ENCODE measurements at regions not wholly inside any gene's neighbourhood (a gene's known extent, or its start where the extent isn't known, plus 50 kb on each side); places are given as distances from the start of the nearest gene placed in this dataset.
"Not testable (repeated sequence)": the region's sequence is repeated elsewhere in the genome, so short reads cannot be mapped to it uniquely, and the experiment has no call there.

DNA sequence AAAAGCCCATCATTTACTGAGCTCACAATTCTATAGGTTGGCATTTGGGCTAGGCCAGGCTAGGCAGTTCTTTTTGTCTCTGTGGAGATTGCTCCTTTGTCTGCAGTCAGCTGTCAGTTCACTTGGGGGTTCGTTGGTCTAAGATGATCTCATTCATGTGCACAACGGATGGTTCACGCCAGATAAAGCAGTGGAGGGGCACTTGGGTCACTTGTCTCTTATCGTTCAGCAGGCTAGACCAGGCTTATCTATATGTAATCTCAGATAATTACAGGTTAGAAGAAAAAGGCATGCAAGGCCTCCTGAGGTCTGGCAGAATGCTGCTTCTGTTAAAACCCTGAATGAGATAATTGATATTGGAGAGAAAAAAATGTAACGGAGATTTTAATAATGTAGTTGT, 119.0 kb upstream of the ATP2B1 start:
- H3K27ac Mint-ChIP-seq = no peak overlapping the region
- no peaks in the 10 kb centered on the region for H3K27me3 Mint-ChIP-seq (ENCODE audit: low read depth)
- H3K36me3 Mint-ChIP-seq = no peaks in the 10 kb centered on the region
- no peak for DNase-seq (ENCODE audit: low spot score in 2 of 2, unreplicated experiment in 2 of 2)
- H3K4me3 Mint-ChIP-seq = no peak overlapping the region
- peaks cover 1% of the 10 kb centered on the region for H3K9me3 Mint-ChIP-seq
- H3K4me1 Mint-ChIP-seq = peaks cover 60% of the 10 kb centered on the region
- no peak for TF ChIP-seq CTCF (IDR thresholded peaks at IDR 0.05; ENCODE audit: unreplicated experiment)

DNA sequence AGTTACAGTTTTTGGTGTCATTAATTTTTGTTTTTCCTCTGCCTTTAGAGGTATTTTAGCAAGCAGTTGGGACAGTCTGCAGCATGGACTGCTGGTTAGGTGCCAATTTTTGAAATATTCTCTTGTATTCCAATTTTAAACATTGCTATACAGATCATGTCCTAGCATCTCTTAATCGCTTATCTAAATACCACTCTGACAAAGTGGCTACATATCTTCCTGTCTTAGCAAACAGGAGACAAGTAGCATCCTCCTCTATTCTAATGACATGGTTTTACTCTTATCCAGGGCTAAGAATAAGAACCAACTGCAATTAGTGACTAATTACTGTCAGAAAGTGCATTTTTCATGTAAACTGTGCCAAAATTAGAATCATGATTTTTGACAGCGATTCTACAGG, 117.8 kb upstream of the ATP2B1 start:
- no peak for TF ChIP-seq CTCF (IDR thresholded peaks at IDR 0.05; ENCODE audit: unreplicated experiment)
- Mint-ChIP-seq H3K9me3 (peaks cover 4% of the 10 kb centered on the region), H3K27ac (peak overlapping the region; percentile 27), H3K4me3 (no peak overlapping the region), H3K4me1 (peaks cover 55% of the 10 kb centered on the region), H3K36me3 (no peaks in the 10 kb centered on the region), H3K27me3 (ENCODE audit: low read depth) (no peaks in the 10 kb centered on the region)
- no peak for DNase-seq (ENCODE audit: low spot score in 2 of 2, unreplicated experiment in 2 of 2)

- TF ChIP-seq CTCF (IDR thresholded peaks at IDR 0.05; ENCODE audit: unreplicated experiment) = no peak
- H3K36me3 Mint-ChIP-seq = no peaks in the 10 kb centered on the region
- H3K27ac Mint-ChIP-seq = peak overlapping the region; percentile 27
- H3K4me1 Mint-ChIP-seq = peaks cover 49% of the 10 kb centered on the region
- H3K9me3 Mint-ChIP-seq = peaks cover 4% of the 10 kb centered on the region
- H3K4me3 Mint-ChIP-seq = no peak overlapping the region
- no peaks in the 10 kb centered on the region for H3K27me3 Mint-ChIP-seq (ENCODE audit: low read depth)
- no peak for DNase-seq (ENCODE audit: low spot score in 2 of 2, unreplicated experiment in 2 of 2)
Measured at GRCh38 chr12:89825591-89826449, 117.2 kb upstream of the ATP2B1 start.

DNA sequence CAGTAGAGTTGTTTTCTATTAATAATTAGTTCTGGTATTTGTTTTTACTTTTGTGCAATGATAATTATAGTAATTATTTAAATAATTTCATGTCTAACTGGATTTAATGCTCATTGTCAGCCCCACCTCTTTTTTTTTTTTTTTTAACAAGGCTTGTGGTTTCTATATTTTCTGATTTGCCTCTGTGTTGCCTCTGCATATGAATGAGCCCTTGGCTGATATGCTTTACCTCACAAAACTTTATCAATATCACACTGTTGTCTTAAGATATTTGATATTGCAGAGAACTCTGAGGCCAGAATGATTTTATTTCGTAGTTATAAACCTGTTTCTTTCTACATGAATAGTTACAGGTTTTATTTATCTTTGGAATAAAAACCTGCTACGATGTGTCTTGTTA, 116.2 kb upstream of the ATP2B1 start:
- H3K27me3 Mint-ChIP-seq (ENCODE audit: low read depth) = no peaks in the 10 kb centered on the region
- H3K27ac Mint-ChIP-seq = no peak overlapping the region
- H3K36me3 Mint-ChIP-seq = no peaks in the 10 kb centered on the region
- DNase-seq (ENCODE audit: low spot score in 2 of 2, unreplicated experiment in 2 of 2) = no peak
- H3K4me1 Mint-ChIP-seq = peaks cover 41% of the 10 kb centered on the region
- H3K9me3 Mint-ChIP-seq = peaks cover 6% of the 10 kb centered on the region
- TF ChIP-seq CTCF (IDR thresholded peaks at IDR 0.05; ENCODE audit: unreplicated experiment) = no peak
- no peak overlapping the region for H3K4me3 Mint-ChIP-seq

DNA sequence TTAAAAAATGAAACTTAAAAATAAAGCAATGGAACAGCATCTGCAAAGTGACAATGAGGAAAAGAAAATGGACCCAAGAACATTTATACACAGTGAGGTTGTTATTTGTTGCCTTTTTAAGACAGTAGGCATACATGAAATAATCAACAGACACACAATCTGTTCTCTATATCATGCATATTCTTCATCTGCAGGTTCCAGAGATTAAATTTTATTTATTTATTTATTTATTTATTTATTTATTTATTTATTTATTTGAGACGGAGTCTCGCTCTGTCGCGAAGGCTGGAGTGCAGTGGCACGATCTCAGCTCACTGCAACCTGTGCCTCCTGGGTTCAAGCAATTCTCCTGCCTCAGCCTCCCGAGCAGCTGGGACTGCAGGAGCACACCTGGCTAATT, 114.4 kb upstream of the ATP2B1 start:
- H3K36me3 Mint-ChIP-seq; H3K27me3 Mint-ChIP-seq (ENCODE audit: low read depth); H3K27ac Mint-ChIP-seq; H3K4me3 Mint-ChIP-seq; H3K9me3 Mint-ChIP-seq; DNase-seq (ENCODE audit: low spot score in 2 of 2, unreplicated experiment in 2 of 2): not testable (repeated sequence)
- H3K4me1 Mint-ChIP-seq = peaks cover 35% of the 10 kb centered on the region

- Mint-ChIP-seq H3K4me3 (no peak overlapping the region), H3K27me3 (ENCODE audit: low read depth) (no peaks in the 10 kb centered on the region), H3K36me3 (no peaks in the 10 kb centered on the region), H3K27ac (no peak overlapping the region), H3K4me1 (peaks cover 34% of the 10 kb centered on the region), H3K9me3 (peaks cover 6% of the 10 kb centered on the region)
- no peak for TF ChIP-seq CTCF (IDR thresholded peaks at IDR 0.05; ENCODE audit: unreplicated experiment)
- DNase-seq (ENCODE audit: low spot score in 2 of 2, unreplicated experiment in 2 of 2) = no peak
Measured at GRCh38 chr12:89821896-89822295, 113.3 kb upstream of the ATP2B1 start.

All from mesothelial cell of epicardium (in vitro differentiated cells).